ENCODE measurements at regions not wholly inside any gene's neighbourhood (a gene's known extent, or its start where the extent isn't known, plus 50 kb on each side); places are given as distances from the start of the nearest gene placed in this dataset.

DNA sequence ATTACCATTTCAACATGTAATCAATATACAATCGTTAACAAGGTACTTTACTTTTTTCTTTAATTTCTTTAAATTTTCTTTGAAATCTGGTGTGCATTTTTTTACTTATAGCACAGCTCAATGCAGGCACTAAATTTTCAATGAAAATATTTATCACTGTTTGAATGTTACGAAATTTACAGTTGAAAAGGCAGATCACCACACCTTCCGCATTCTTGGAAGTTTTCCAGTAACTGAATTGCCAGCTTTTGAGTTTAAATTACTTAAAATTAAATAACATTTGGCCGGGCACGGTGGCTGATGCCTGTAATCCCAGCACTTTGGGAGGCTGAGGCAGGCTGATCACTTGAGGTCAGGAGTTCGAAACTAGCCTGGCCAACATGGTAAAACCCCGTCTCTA, 309.9 kb downstream of the BMP7 start:
- DNase-seq: no peak
- in situ Hi-C loops (cut with HindIII; ENCODE audit: low pct_ligation_motif_present, low pct_unique_long_range_greater_than_20kb, low sequenced_read_pairs): no loop called here

DNA sequence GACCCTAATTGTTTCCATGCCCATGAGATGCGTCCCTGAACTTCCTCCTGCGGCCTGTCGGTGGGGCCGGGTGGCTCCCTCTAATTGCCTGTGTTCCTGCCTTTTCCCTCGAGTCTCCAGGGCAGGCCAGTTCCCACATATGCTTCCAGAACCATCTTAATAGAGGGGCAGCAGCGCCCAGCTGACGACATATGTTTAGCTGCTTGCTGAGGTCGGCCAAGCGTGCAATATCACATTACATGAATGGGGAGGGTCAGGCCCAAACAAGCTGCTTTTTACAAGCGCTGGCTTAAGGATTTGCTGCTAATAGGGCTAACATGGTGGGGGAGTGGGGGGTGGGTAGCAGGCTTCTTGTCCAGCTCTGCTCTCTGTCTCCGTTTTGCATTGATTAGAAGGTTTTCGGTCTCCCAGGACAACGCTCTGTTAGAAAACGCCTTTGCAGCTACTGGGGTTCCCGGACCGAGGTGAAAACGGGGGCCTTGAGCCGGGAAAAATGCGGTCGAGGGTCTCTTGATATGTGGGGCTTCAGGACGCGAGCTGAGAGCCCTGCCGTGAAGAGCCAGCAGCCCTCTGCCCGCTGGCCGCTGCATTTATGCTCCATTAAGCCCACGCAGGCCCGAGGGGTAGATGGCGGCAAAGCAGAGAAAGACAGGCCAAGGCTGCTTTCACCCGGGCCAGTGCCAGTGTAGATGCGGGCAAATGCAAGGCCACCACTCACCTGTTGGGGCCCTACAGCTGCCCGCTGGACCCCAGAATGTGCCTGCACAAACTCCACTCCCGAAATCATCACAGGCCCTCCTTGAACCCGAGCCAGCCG, 308.5 kb downstream of the BMP7 start:
- DNase-seq: no peak

DNA sequence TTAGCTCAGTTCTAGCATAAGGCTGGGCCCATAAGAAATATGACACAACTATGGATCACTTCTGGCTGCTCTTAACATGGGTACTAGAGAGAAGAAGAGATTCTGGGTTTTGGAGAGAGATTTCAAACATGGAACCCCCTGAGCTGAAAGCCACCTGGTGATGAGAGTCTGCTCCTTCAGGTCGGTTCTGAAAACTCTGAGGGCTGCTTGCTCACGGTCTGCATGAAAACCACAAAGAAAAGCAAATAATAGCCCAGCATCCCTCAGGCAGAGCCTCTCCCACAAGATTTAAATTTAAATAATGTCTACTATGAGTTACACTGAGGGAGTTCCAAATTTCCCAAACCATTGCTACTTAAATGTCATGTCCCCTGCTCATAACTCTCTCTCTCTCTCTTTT, 301.5 kb downstream of the BMP7 start:
- in situ Hi-C loops (cut with HindIII; ENCODE audit: low pct_ligation_motif_present, low pct_unique_long_range_greater_than_20kb, low sequenced_read_pairs): no loop called here
- no peak for DNase-seq

More for the DNA sequence above, 308.5 kb downstream of the BMP7 start:
- in situ Hi-C loops (cut with HindIII; ENCODE audit: low pct_ligation_motif_present, low pct_unique_long_range_greater_than_20kb, low sequenced_read_pairs): no loop called here

DNA sequence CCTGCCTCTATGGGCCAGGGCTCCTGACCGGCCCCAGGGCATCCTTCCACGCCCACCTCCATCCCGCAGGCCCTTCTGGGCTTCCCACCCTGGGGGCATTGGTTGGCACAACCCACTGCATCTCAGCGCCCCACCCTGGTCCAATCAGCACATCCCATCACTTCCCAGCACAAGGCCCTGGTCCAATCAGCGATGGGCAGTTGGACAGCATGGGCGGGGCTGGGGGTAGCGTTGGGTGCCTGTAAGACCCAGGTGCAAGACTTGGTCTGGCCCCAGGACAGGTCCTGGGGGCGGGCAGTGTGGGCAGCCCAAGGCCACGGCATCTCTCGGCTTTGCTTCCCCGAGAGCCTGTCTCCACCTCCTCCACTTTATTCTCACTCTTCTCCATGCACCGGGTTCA, 298.5 kb downstream of the BMP7 start:
- DNase-seq: no peak
- in situ Hi-C loops (cut with HindIII; ENCODE audit: low pct_ligation_motif_present, low pct_unique_long_range_greater_than_20kb, low sequenced_read_pairs): no loop called here

DNA sequence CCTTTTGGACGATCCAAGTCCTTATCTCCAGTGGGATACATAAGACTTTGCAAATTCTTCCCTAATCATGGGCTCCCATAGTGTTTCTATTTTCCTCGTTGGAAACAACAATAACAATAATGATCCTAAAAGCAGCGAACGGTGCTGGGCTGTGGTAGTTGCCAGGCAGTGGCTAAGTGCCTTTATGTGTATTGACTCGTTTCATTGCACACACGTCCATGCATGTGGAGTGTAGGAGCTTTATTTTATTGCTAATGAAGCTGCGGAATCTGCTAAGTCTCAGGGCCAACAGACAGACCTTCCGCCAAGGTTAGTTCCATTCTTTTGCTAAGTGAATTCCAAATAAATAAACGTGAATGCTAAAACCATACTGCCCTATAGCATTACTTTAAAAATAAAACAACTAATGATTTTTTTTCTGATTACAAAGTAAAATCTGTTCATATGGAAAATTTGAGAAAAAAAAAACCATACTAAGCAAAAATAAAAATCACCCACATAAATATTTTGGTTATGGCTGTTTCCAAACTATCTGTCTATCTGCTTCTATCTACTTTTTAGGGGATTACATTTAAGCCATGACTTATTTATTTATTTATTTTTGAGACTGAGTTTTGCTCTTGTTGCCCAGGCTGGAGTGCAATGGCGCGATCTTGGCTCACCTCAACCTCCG, 297.9 kb downstream of the BMP7 start:
- in situ Hi-C loops (cut with HindIII; ENCODE audit: low pct_ligation_motif_present, low pct_unique_long_range_greater_than_20kb, low sequenced_read_pairs): no loop called here
- DNase-seq: no peak

DNA sequence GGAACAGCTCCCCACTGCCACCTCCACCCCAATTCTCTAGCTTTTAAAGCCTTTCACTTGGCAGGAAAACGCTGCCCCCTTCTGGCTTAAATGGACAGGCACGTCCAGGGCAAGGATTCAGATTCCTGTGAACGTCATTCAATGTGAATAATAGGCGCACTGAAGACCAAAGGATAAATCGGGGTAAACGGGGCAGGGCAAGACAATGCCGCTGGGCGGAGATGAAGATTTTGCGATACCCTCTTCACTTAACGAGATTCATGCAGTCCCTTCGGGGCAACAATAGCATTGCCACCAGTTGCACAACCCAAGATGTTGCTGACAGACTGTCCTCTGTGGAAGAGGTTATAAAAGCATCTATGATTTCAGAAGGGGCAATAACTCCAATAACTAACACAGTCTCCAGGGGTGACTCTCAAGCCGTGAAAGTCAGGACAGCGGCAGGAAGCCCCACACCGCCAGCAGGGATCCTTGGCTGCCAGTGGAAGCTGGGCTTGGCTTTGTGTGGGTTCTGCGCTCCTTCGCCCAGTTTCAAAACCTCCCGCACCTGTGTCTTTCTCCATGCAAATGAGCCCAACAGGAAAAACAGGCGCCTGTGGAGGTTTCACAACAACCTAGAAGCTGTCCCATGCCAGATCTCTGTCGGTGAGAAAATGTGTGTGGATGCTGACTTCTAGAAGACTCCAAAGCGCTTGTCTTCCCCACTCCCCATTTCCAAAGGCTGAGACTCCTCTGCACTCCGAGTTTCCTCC, 291.8 kb downstream of the BMP7 start:
- in situ Hi-C loops (cut with HindIII; ENCODE audit: low pct_ligation_motif_present, low pct_unique_long_range_greater_than_20kb, low sequenced_read_pairs): no loop called here
- DNase-seq: peak; percentile 44

DNA sequence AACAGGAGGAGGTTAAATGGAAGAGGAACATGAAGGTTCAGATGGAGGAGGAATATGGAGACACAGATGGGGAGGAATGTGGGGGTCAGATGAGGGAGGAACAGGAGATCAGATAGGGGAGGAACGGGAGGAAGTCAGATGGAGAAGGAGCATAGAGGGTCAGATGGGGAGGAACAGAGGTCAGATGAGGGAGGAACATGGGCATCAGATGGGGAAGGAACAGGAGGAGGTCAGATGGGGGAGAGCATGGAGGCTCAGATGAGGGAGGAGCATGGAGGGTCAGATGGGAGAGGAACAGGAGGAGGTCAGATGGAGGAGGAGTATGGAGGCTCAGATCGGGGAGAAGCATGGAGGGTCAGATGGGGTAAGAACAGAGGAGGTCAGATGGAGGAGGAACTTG, 290.6 kb downstream of the BMP7 start:
- in situ Hi-C loops (cut with HindIII; ENCODE audit: low pct_ligation_motif_present, low pct_unique_long_range_greater_than_20kb, low sequenced_read_pairs): no loop called here

DNA sequence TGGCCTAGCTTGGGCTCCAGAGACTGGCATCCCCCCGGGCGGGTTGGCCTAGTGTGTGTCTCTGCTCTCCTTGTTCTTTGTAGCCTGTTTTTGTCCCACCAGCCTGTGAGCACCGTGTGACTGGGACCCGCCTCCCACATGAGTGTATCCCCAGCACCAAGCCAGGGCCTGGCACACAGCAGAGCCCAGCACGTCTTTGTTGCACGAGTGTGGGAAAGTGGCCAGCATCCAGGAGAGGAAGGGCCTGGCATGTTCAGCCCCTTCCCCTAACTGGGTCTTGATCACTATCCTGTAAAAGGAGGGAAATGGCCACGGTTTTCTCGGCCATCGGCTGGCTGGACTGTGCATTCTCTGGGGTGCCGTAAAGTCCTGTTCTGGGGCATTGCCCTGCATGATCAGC, 290.1 kb downstream of the BMP7 start:
- DNase-seq: no peak
- in situ Hi-C loops (cut with HindIII; ENCODE audit: low pct_ligation_motif_present, low pct_unique_long_range_greater_than_20kb, low sequenced_read_pairs): no loop called here

More for the DNA sequence above, 290.6 kb downstream of the BMP7 start:
- no peak for DNase-seq

DNA sequence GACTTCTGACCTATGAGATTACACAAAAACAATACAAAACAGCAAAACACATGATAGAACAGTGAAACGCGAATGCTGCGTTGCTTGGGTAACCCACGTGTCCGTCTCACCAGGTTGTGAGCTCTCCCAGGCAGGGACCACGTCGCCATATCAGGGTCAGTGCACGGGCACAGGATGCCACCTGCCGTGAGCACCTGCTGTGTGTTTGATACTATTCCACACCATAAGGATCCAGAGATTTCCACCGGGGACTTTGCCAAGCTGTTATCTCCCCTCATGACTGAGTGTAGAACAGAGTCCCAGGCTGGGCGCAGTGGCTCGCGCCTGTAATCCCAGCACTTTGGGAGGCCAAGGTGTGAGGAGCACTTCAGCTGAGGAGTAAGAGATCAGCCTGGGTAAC, 288.0 kb downstream of the BMP7 start:
- no peak for DNase-seq
- in situ Hi-C loops (cut with HindIII; ENCODE audit: low pct_ligation_motif_present, low pct_unique_long_range_greater_than_20kb, low sequenced_read_pairs): no loop called here

DNA sequence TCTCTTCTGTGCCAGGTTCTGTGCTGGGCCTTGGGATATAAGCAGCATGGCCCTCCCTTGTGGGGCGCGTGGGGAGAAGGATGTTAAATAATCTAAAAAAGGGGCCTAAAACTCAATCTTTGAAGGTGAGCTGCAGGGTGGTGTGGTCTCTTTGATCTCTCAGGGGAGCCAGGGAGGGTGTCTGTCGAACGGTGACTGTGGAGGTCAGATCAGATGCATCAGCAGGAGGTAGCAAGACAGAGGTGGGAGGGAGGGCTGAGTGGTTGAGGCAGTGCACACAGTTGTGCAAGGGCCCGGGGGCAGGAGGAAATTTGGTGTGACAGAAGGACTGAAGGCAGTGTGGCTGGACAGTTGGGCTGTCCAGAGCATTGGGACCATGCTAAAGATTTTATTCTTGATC, 287.3 kb downstream of the BMP7 start:
- DNase-seq: no peak
- in situ Hi-C loops (cut with HindIII; ENCODE audit: low pct_ligation_motif_present, low pct_unique_long_range_greater_than_20kb, low sequenced_read_pairs): no loop called here

DNA sequence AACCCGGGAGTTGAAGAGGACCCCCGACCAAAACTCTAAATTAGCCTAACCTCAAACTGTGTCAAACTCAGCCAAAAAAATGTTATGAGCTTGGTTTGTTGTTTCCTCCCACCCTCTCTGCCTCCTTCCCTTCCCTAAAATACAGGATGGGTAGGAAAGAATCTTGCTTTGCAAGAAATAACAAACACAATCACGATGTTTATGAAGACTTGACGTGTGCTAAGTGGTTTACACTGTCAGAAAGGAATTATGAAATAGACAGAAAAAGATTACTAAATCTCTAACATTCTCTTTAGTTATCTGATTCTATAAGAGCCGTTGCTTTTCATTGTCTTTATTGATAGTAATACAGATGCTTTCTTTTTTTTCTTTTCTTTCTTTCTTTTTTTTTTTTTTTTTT, 285.1 kb downstream of the BMP7 start:
- in situ Hi-C loops (cut with HindIII; ENCODE audit: low pct_ligation_motif_present, low pct_unique_long_range_greater_than_20kb, low sequenced_read_pairs): no loop called here

DNA sequence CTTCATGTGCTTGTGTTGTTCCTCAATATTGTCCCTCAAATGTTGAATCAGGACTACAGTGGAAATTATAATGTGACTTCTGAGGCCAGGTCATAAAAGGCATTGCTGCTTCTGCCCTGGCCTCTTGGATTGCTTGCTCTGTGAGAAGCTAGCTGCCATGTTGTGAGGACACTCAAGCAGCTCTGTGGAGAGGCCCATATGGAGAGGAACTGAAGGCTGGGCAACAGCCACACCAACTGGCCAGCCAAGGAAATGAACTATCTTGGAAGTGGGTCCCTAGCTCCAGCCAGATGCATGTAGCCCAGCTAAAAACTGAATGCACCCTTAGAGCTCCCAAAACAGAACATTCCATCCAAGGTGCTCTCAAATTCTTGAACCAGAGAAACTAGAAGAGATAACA, 282.6 kb downstream of the BMP7 start:
- in situ Hi-C loops (cut with HindIII; ENCODE audit: low pct_ligation_motif_present, low pct_unique_long_range_greater_than_20kb, low sequenced_read_pairs): no loop called here
- DNase-seq: no peak

More for the DNA sequence above, 285.1 kb downstream of the BMP7 start:
- no peak for DNase-seq

DNA sequence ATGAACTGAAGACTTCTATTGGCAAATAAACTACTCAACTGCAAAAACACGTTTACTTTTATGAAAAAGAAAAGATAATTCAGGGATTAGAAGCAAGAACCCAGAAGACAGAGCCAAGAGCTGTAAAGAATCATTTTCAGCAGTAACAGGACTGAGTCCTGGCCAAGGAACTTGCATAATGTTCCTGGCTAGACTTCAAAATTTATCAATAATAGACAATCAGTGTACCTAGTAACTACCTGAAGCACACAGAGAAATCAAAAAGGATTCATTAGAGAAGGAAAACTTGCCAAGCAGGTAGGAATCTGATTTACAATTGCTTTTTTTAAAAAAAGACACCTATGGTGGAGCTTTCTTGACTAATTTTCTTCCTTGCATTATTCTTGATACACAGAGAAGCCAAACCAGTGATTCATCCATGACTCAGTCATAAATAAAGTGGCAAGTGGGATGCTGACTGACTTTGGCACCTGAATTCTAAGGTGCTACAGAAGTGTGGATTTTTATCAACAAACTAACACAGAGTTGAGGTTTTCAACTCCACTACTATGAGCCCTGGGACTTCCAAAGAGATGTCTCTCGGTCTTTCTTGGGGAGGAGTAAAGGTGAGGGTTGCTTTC, 281.3 kb downstream of the BMP7 start:
- in situ Hi-C loops (cut with HindIII; ENCODE audit: low pct_ligation_motif_present, low pct_unique_long_range_greater_than_20kb, low sequenced_read_pairs): no loop called here
- no peak for DNase-seq

DNA sequence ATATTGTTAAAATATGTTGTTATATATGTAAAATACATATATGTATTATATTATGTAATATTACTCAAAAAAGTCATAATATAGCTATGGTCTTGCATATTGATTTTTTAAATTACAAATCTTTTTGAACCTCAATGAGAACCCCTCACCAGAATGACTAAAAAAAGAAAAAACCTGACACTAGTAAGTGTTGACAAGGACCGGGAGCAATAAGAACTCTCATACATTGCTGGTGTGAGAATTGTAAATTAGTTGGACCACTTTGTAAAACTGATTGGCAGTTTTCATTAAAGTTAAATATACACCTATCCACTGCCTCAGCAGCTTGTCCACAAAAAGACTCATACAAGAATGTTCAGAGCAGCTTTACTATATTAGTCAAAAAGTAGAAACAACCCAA, 280.0 kb downstream of the BMP7 start:
- no peak for DNase-seq
- in situ Hi-C loops (cut with HindIII; ENCODE audit: low pct_ligation_motif_present, low pct_unique_long_range_greater_than_20kb, low sequenced_read_pairs): no loop called here

DNA sequence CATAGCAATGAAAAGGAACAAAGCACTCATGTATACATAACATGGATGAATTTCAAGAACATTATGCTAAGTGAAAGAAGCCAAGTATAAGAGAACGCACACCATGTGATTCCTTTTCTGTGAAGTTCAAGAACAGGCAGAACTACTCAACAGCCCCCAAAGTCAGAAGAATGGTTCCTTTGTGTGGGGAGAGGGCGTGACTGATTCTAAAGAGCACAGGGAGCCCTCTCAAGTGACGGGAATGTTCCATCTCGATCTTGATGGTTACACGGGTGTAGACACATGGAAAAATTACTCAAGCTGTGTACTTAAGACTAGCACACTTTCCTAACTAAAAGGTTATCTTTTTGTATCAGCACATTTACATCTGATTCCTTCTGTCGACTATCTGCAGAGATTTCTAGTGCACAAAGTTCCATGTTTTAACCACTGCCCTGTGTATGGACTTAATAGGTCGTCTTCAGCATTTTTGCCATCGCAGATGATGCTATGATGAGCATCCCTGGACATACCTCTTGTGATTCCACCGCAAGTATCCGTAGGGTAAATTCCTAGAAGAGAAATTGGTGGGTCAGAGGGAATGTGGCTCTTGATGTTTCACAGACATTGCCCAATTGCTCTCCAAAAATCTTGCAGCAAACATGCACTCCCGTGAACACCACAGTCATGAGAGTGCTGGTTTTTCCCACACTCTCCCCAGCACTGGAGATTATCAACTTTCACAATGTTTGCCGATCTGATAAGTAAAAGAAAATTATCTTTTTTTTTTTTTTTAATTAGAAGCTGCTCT, 279.3 kb downstream of the BMP7 start:
- no peak for DNase-seq
- in situ Hi-C loops (cut with HindIII; ENCODE audit: low pct_ligation_motif_present, low pct_unique_long_range_greater_than_20kb, low sequenced_read_pairs): no loop called here

DNA sequence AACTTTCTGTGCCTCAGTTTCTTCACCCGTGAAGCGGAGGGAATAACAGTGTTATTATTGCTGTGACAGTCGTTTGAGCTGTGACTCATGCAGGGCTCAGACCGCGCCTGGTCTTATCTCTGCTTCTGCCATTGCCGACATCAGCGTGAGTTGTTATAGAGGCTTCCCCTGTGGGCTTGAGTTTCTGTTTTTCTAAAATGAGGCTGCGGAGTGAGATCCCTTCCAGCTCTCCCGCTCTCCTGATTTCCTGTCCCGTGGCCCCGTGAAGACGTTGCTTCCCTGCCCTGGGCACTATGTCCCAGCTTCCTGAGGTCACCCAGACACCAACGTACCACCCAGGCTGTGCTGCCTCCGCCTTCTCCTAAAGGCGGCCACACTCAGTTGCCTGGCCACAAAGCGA, 278.5 kb downstream of the BMP7 start:
- DNase-seq: no peak
- in situ Hi-C loops (cut with HindIII; ENCODE audit: low pct_ligation_motif_present, low pct_unique_long_range_greater_than_20kb, low sequenced_read_pairs): no loop called here

DNA sequence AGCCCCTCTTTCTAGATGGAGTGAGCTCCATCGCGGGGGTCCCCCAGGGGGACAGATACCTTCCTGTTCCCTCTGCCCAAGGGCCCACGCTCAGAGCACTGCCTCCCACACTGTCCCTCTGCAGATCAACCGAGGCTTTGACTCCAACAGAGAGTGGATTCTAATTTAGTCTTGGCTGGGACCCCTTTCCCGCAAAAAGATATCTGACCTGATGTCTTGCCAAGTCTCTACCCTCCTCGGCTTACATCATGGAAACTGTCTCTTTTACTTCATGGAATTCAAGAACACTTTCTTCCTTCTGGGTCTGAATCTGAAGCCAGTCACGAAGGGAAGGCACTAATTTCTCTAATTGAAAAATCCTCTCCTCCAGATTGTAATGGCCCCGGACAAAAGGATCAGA, 278.0 kb downstream of the BMP7 start:
- in situ Hi-C loops (cut with HindIII; ENCODE audit: low pct_ligation_motif_present, low pct_unique_long_range_greater_than_20kb, low sequenced_read_pairs): no loop called here

DNA sequence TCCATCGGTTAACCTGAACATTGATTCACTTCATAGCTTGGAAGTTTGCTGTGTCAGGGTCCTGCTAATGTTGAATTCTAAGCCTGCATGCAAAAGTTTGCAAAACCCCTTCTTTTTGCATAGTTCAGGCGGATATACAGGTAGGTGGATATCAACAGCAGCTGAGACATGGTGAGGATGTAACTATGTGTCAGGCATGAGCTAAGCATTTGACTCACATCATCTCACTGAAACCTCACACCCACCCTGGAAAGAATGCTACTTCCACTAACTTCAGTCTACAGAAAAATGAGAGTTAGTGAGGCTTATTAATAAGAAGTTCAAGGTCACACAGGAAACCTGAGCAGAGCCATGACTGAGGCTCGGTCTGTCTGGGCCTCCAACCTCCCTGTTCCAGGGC, 276.9 kb downstream of the BMP7 start:
- in situ Hi-C loops (cut with HindIII; ENCODE audit: low pct_ligation_motif_present, low pct_unique_long_range_greater_than_20kb, low sequenced_read_pairs): no loop called here
- DNase-seq: no peak

More for the DNA sequence above, 278.0 kb downstream of the BMP7 start:
- no peak for DNase-seq
